ENCODE measurements at regions not wholly inside any gene's neighbourhood (a gene's known extent, or its start where the extent isn't known, plus 50 kb on each side); places are given as distances from the start of the nearest gene placed in this dataset.

DNA sequence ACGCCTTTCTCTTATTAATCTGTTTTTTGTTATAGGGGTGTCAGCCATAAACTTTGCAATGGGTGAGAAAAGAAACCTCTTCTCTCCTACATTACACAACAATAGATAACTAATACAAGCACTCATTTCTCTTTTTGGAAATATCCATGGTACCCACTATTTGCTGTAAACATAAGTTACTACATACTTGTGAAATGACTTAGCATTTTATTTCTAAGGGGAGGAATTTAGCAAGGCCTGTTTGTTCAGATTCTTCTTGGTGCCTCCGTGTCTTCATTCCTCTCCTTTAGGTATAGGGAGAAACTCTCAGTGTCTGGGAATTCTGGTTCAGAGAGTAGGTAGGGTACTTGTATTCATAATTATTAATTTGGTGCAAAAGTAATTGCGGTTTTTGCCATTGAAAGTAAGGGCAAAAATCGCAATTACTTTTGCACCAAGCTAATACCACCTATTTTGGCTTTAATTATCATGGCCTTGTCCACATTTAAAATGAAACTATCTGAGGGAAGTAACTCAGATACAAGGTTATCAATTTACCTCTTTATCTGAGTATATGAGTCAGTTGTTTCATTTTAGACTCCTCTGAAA, 134.8 kb downstream of the MREG start:
- TF ChIP-seq, protein P1, sequence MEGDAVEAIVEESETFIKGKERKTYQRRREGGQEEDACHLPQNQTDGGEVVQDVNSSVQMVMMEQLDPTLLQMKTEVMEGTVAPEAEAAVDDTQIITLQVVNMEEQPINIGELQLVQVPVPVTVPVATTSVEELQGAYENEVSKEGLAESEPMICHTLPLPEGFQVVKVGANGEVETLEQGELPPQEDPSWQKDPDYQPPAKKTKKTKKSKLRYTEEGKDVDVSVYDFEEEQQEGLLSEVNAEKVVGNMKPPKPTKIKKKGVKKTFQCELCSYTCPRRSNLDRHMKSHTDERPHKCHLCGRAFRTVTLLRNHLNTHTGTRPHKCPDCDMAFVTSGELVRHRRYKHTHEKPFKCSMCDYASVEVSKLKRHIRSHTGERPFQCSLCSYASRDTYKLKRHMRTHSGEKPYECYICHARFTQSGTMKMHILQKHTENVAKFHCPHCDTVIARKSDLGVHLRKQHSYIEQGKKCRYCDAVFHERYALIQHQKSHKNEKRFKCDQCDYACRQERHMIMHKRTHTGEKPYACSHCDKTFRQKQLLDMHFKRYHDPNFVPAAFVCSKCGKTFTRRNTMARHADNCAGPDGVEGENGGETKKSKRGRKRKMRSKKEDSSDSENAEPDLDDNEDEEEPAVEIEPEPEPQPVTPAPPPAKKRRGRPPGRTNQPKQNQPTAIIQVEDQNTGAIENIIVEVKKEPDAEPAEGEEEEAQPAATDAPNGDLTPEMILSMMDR (IDR thresholded peaks at IDR 0.05; ENCODE audit: extremely low read depth, low read depth, low read length), result no peak
- Histone ChIP-seq H3K4me3 (ENCODE audit: insufficient read depth, low read length) (no peak overlapping the region), H3K4me2 (ENCODE audit: insufficient read depth, low read length) (no peak overlapping the region), H4K20me1 (ENCODE audit: insufficient read depth, low read length) (no peaks in the 10 kb centered on the region), H2AFZ (ENCODE audit: low read length) (no peak overlapping the region), H3K27ac (ENCODE audit: low read depth, low read length) (peak overlapping the region; percentile 13), H3K9me3 (ENCODE audit: low read depth, low read length) (no peaks in the 10 kb centered on the region), H3K36me3 (ENCODE audit: insufficient read depth, low read length) (no peaks in the 10 kb centered on the region), H3K4me1 (ENCODE audit: insufficient read depth, low read length) (peaks cover 24% of the 10 kb centered on the region), H3K79me2 (ENCODE audit: insufficient read depth, low read length) (no peaks in the 10 kb centered on the region), H3K27me3 (ENCODE audit: insufficient read depth, low read length) (no peaks in the 10 kb centered on the region)
- DNase-seq (ENCODE audit: insufficient read length, low spot score, missing footprints), result no peak

DNA sequence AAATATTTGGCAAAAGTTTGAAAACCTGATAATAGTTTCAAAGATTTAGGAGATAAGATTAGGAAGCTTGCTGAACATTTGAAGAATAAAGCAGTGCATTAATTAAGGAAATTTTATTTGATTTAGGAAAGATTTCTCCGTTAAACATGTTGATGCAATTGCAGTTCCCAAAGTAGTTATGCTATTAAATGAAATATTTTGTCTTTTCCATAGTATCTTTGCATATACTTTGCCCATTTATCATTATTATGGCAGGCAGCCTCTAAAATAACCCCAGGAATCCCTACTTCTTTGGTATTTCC, 136.5 kb downstream of the MREG start:
- TF ChIP-seq, protein P1 (IDR thresholded peaks at IDR 0.05; ENCODE audit: extremely low read depth, low read depth, low read length), result no peak
- Histone ChIP-seq H3K36me3 (ENCODE audit: insufficient read depth, low read length) (no peaks in the 10 kb centered on the region), H2AFZ (ENCODE audit: low read length) (no peak overlapping the region), H4K20me1 (ENCODE audit: insufficient read depth, low read length) (no peaks in the 10 kb centered on the region), H3K79me2 (ENCODE audit: insufficient read depth, low read length) (no peaks in the 10 kb centered on the region), H3K4me2 (ENCODE audit: insufficient read depth, low read length) (no peak overlapping the region), H3K27ac (ENCODE audit: low read depth, low read length) (no peak overlapping the region), H3K27me3 (ENCODE audit: insufficient read depth, low read length) (no peaks in the 10 kb centered on the region), H3K4me1 (ENCODE audit: insufficient read depth, low read length) (peaks cover 19% of the 10 kb centered on the region), H3K4me3 (ENCODE audit: insufficient read depth, low read length) (no peak overlapping the region), H3K9me3 (ENCODE audit: low read depth, low read length) (no peaks in the 10 kb centered on the region)
- no peak for DNase-seq (ENCODE audit: insufficient read length, low spot score, missing footprints)

DNA sequence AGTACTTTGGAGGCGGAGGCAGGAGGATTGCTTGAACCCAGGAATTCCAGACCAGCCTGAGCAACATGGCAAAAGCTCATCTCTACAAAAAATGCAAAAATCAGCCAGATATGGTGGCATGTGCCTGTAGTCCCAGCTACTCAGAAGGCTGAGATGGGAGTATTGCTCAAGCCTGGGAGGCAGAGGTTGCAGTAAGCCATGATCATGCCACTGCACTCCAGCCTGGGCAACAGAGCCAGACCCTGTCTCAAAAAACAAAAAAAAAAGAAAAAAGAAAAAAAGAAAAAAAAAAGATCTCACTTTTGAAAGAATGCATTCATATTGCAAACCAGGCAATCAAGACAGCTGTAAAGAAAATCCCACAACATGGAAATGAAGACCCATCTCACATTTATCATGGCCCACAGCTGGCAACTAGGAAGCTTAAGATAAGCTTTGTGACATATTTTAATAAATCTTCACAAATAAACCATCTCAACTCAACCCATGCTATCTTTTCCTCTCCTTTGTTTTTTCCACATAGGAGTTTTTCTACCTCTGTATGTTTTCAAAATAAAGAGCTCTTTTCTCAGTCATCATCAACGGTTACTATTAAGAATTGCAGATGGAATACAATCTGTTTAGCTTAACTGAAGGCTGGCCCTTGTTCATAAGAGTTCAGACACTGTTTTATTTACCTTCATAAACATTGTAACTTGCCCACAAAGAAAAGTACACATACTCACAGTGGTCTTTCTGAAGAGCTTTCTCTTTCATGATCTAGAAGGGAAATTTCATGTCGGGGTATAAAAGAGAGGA, 137.0 kb downstream of the MREG start:
- H3K9me3 ChIP-seq (ENCODE audit: low read depth, low read length), result no peaks in the 10 kb centered on the region
- H4K20me1 ChIP-seq (ENCODE audit: insufficient read depth, low read length), result no peaks in the 10 kb centered on the region
- no peak overlapping the region for H2AFZ ChIP-seq (ENCODE audit: low read length)
- no peak for DNase-seq (ENCODE audit: insufficient read length, low spot score, missing footprints)
- no peak overlapping the region for H3K4me3 ChIP-seq (ENCODE audit: insufficient read depth, low read length)
- H3K4me2 ChIP-seq (ENCODE audit: insufficient read depth, low read length), result no peak overlapping the region
- TF ChIP-seq, protein P1 (IDR thresholded peaks at IDR 0.05; ENCODE audit: extremely low read depth, low read depth, low read length), result no peak
- peaks cover 13% of the 10 kb centered on the region for H3K4me1 ChIP-seq (ENCODE audit: insufficient read depth, low read length)
- H3K79me2 ChIP-seq (ENCODE audit: insufficient read depth, low read length), result no peaks in the 10 kb centered on the region
- no peak overlapping the region for H3K27ac ChIP-seq (ENCODE audit: low read depth, low read length)
- no peaks in the 10 kb centered on the region for H3K36me3 ChIP-seq (ENCODE audit: insufficient read depth, low read length)
- H3K27me3 ChIP-seq (ENCODE audit: insufficient read depth, low read length), result no peaks in the 10 kb centered on the region

DNA sequence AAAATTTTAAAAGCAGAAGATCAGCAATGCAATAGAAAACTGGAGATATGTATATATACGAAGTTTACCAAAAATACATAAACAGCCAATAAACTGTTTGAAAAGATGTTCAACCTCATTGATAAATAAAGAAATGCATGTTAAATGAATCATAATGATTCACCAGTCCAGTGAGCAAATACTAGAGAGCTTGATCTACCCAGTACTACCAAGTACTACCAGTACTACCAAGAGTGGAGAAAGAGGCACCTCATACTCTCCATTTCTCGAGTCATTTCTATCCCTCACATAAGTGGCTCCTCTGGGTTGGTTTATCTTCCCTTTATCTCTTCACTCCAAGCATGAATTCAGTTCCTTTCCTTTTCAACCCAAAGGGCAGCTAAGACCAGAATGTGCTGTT, 138.9 kb downstream of the MREG start:
- no peaks in the 10 kb centered on the region for H3K9me3 ChIP-seq (ENCODE audit: low read depth, low read length)
- TF ChIP-seq, protein P1 (IDR thresholded peaks at IDR 0.05; ENCODE audit: extremely low read depth, low read depth, low read length), result no peak
- no peaks in the 10 kb centered on the region for H4K20me1 ChIP-seq (ENCODE audit: insufficient read depth, low read length)
- no peaks in the 10 kb centered on the region for H3K27me3 ChIP-seq (ENCODE audit: insufficient read depth, low read length)
- H3K79me2 ChIP-seq (ENCODE audit: insufficient read depth, low read length), result no peaks in the 10 kb centered on the region
- DNase-seq (ENCODE audit: insufficient read length, low spot score, missing footprints), result peak; percentile 32
- no peak overlapping the region for H3K27ac ChIP-seq (ENCODE audit: low read depth, low read length)
- no peak overlapping the region for H2AFZ ChIP-seq (ENCODE audit: low read length)
- no peak overlapping the region for H3K4me3 ChIP-seq (ENCODE audit: insufficient read depth, low read length)
- H3K36me3 ChIP-seq (ENCODE audit: insufficient read depth, low read length), result no peaks in the 10 kb centered on the region
- peaks cover 9% of the 10 kb centered on the region for H3K4me1 ChIP-seq (ENCODE audit: insufficient read depth, low read length)
- H3K4me2 ChIP-seq (ENCODE audit: insufficient read depth, low read length), result no peak overlapping the region

All from osteoblast (primary cell).